LNCaP clone FGC (cell line): ENCODE measurements at regions not wholly inside any gene's neighbourhood (a gene's known extent, or its start where the extent isn't known, plus 50 kb on each side); places are given as distances from the start of the nearest gene placed in this dataset.
"Not testable (repeated sequence)": the region's sequence is repeated elsewhere in the genome, so short reads cannot be mapped to it uniquely, and the experiment has no call there.

Experiments
- DNase-seq: peaks from one replicate; pipeline ENCODE4 v3.0.0-alpha.2; 2011; ENCODE audit warnings: low read depth
- H3K4me3 ChIP-seq: 2 replicates; pipeline ENCODE4 v1.5.1; 2011; ENCODE audit warnings: mild to moderate bottlenecking, low read depth, low read length, control low read depth
- TF ChIP-seq, protein P1 (sequence below): IDR thresholded peaks from 2 replicates; pipeline ENCODE4 v1.5.1; 2012; ENCODE audit warnings: mild to moderate bottlenecking; ENCODE audit not compliant: control insufficient read depth, insufficient read depth; ENCODE audit errors: extremely low read depth

DNA sequence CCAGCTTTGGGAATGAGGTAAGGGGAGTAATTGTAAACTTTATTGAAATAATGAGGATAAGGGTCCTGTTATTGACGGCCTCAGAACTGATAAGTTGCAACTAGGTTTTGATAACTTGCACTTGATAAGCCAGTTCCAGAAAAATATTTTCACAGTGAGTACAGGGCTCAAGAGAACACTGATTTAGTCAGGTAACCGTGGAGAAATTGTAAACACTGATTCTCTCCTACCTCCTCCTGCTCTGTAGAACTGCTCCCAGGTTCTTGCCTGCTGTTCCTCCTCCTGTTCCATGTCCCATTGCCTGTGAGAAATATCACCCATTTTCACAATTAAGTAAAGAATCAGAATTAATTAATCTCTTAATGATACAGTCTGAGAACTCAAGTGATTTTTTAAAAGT lies 55.0 kb upstream of the CXXC4 start:
- no peak overlapping the region for H3K4me3 ChIP-seq
- TF ChIP-seq, protein P1, sequence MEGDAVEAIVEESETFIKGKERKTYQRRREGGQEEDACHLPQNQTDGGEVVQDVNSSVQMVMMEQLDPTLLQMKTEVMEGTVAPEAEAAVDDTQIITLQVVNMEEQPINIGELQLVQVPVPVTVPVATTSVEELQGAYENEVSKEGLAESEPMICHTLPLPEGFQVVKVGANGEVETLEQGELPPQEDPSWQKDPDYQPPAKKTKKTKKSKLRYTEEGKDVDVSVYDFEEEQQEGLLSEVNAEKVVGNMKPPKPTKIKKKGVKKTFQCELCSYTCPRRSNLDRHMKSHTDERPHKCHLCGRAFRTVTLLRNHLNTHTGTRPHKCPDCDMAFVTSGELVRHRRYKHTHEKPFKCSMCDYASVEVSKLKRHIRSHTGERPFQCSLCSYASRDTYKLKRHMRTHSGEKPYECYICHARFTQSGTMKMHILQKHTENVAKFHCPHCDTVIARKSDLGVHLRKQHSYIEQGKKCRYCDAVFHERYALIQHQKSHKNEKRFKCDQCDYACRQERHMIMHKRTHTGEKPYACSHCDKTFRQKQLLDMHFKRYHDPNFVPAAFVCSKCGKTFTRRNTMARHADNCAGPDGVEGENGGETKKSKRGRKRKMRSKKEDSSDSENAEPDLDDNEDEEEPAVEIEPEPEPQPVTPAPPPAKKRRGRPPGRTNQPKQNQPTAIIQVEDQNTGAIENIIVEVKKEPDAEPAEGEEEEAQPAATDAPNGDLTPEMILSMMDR: no peak
- DNase-seq: no peak

DNA sequence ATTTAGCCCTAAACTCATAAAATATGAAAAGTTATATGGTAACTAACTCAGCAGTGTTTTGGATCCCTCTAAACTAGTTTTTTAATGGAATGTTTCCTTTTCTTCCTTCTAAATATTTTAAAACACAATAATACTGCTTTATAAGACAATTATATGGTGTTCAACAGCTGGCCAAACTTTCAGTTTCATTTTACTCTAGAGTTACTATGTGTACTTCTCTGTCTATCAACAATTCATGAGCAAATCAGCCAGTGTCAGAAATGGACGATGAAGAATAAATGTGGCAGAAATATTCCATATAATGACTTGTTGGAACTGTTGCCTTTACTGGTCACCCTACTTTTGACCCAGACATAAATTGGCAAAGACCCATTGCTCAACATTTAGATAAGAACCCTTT lies 64.8 kb upstream of the CXXC4 start:
- DNase-seq: no peak
- TF ChIP-seq, protein P1: no peak
- H3K4me3 ChIP-seq: no peak overlapping the region

DNA sequence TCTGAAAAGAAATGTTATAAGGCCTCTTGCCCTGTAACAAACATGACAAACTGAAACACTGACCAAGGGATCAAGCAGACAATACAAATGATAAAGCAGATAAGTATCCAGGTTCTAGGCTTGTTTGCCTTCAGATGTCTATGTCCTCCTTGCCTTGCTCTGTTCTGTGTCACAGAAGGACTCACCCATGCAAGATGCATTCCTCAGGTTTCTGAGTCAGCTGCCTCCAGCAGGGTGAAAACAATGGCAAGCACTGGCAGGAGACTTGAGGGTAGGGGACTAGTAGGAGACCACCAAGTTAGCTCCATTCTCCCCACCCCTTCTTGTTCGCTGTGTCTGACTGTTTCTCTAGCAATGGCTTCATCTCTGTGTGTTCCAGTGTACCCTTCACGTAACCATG lies 76.6 kb upstream of the CXXC4 start:
- TF ChIP-seq, protein P1: no peak
- DNase-seq: no peak
- H3K4me3 ChIP-seq: no peak overlapping the region

DNA sequence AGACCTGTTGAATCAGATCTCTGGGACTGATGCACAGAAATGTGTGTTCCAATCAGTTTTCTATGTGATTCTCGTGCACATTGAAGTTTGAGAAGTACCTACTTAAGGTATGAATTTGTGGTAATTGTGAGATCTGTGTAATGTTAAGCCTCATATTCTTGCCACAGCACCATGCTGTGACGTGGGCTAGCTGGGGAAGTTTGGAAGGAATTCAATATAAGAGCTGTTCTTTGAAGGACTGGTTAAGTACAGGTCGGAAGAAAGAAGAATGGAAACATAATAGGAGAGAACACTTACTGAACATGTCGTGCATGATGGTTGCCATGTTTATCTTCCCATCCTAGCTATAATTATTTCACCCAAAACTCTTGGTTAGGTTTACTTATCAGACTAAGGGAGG lies 79.7 kb upstream of the CXXC4 start:
- H3K4me3 ChIP-seq: no peak overlapping the region
- TF ChIP-seq, protein P1: no peak
- no peak for DNase-seq

DNA sequence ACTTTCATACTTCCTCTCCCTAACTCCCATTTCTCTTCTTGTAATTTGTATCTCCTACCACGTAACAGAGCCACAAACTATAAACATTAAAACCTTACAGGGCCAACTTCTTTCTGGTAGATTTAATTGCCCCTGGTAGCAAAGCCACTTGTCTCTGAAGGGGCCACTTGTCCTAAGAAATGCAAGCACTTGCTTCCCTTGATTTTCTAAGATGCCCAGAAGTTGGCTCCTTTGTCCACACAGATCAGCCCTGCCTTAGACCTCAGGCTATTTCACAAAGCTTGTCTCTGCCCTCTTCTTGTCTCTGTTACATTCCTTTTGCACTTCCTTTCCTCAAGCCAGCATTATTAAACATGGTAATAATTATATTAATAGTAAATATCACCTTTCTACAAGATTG lies 80.6 kb upstream of the CXXC4 start:
- TF ChIP-seq, protein P1: no peak
- DNase-seq: no peak
- no peak overlapping the region for H3K4me3 ChIP-seq

DNA sequence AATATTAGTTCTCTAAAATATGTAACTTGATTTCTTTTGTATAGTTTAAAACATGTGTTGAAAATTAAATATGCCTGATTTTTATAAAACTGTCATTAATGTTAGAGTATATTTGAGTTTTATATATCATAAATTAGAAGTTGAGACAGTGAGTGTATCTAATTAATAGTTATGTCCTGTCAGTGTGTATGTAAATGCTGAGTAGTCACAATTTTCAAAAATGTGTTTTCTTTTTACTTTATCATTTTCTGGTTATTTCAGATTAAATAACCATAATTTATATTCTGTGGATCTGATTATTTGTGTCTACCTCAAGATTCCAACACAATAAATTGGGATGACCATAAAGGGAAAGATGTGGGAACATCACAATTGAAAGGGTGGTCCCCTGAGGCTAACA lies 82.7 kb upstream of the CXXC4 start:
- DNase-seq: no peak
- H3K4me3 ChIP-seq: no peak overlapping the region
- TF ChIP-seq, protein P1: no peak

DNA sequence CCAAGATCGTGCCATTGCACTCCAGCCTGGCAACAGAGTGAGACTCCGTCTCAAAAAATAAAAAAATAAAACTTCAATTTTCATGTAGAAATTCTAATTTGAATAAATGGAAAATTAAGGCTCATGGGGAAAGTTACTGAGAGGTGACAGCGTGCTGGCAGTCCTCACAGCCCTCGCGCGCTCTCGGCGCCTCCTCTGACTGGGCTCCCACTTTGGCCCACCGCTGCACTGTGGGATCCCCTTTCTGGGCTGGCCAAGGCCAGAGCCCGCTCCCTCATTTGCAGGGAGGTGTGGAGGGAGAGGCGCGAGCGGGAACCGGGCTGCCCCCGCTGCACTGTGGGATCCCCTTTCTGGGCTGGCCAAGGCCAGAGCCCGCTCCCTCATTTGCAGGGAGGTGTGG lies 86.8 kb upstream of the CXXC4 start:
- DNase-seq, H3K4me3 ChIP-seq: not testable (repeated sequence)

DNA sequence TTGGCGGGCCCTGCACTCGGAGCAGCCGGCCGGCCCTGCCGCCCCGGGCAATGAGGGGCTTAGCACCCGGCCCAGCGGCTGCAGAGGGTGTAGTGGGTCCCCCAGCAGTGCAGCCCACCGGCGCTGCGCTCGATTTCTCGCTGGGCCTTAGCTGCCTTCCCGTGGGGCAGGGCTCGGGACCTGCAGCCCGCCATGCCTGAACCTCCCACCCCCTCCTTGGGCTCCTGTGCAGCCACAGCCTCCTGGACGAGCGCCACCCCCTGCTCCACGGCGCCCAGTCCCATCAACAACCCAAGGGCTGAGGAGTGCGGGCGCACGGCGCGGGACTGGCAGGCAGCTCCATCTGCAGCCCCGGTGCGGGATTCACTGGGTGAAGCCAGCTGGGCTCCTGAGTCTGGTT lies 87.4 kb upstream of the CXXC4 start:
- DNase-seq, H3K4me3 ChIP-seq: not testable (repeated sequence)
